Daoy (cell line): ENCODE measurements at regions not wholly inside any gene's neighbourhood (a gene's known extent, or its start where the extent isn't known, plus 50 kb on each side); places are given as distances from the start of the nearest gene placed in this dataset.

Experiments used
- DNase-seq: peaks from one replicate; pipeline ENCODE4 v3.0.0-alpha.2; 2015; ENCODE audit warnings: low read depth

- DNase-seq, result peak; percentile 47
These were observed 212.1 kb downstream of the GXYLT1 start for GRCh38 chr12:41932470-41932991.

- no peak for DNase-seq
These were observed 213.7 kb downstream of the GXYLT1 start for GRCh38 chr12:41930866-41931437.

- DNase-seq, result no peak
These were observed 220.6 kb downstream of the GXYLT1 start for GRCh38 chr12:41924111-41924510.

GRCh38 chr12:41923351-41923750, 221.3 kb downstream of the GXYLT1 start:
- DNase-seq, result no peak

- no peak for DNase-seq
These were observed 224.3 kb downstream of the GXYLT1 start for GRCh38 chr12:41920355-41920754.

GRCh38 chr12:41919526-41920261, 225.0 kb downstream of the GXYLT1 start:
- DNase-seq, result no peak

- no peak for DNase-seq
These were observed 225.6 kb downstream of the GXYLT1 start for GRCh38 chr12:41919048-41919447.

- no peak for DNase-seq
These were observed 226.7 kb downstream of the GXYLT1 start for GRCh38 chr12:41917938-41918341.

GRCh38 chr12:41917181-41917580, 227.5 kb downstream of the GXYLT1 start:
- no peak for DNase-seq

- no peak for DNase-seq
These were observed 233.9 kb downstream of the GXYLT1 start for GRCh38 chr12:41910578-41911320.

GRCh38 chr12:41908206-41908605, 236.5 kb downstream of the GXYLT1 start:
- DNase-seq, result no peak

GRCh38 chr12:41907550-41907949, 237.1 kb downstream of the GXYLT1 start:
- DNase-seq, result no peak

- no peak for DNase-seq
These were observed 237.7 kb downstream of the GXYLT1 start for GRCh38 chr12:41907021-41907420.

- no peak for DNase-seq
These were observed 238.8 kb downstream of the GXYLT1 start for GRCh38 chr12:41905759-41906297.

- no peak for DNase-seq
These were observed 239.5 kb downstream of the GXYLT1 start for GRCh38 chr12:41905073-41905758.

GRCh38 chr12:41904041-41904440, 240.6 kb downstream of the GXYLT1 start:
- no peak for DNase-seq

GRCh38 chr12:41903014-41903708, 241.5 kb downstream of the GXYLT1 start:
- no peak for DNase-seq

- no peak for DNase-seq
These were observed 245.1 kb downstream of the GXYLT1 start for GRCh38 chr12:41899577-41899976.

GRCh38 chr12:41897593-41897992, 247.1 kb downstream of the GXYLT1 start:
- no peak for DNase-seq

- no peak for DNase-seq
These were observed 251.2 kb downstream of the GXYLT1 start for GRCh38 chr12:41893491-41893890.

GRCh38 chr12:41892302-41892701, 252.4 kb downstream of the GXYLT1 start:
- no peak for DNase-seq
